HCT116 (cell line): ENCODE measurements at regions not wholly inside any gene's neighbourhood (a gene's known extent, or its start where the extent isn't known, plus 50 kb on each side); places are given as distances from the start of the nearest gene placed in this dataset.

Experiments
- ATAC-seq: fragments of 200-7000 bp; cut with Tn5 transposase; 2 replicates; pipeline ENCODE4 v1.9.1; 2020; ENCODE audit warnings: mild to moderate bottlenecking, moderate library complexity
- BruUV-seq: library from RNA; stranded (reverse); fragments of 400-500 nt; replicated peaks from 2 replicates; lab custom pipeline; 2021; lab: Mats Ljungman, UMichigan
- CTCF ChIA-PET: fragments of 300-600 bp; sonication (Branson Sonifier 250); formaldehyde crosslinking; loops from one replicate; lab custom pipeline; 2021; ENCODE audit warnings: antibody characterized with exemption; lab: Charles Lee
- POLR2A ChIA-PET: fragments of 300-600, 350-600 bp; sonication (Branson Sonifier 250); formaldehyde crosslinking; loops from one replicate; lab custom pipeline; 2021; ENCODE audit warnings: antibody characterized with exemption; lab: Charles Lee
- RAD21 ChIA-PET, 2 experiments: fragments of 300-600 bp; sonication (Branson Sonifier 250); formaldehyde crosslinking; loops; one replicate each; lab custom pipeline; 2023; ENCODE audit warnings: low total read pairs in 2 of 2; ENCODE audit not compliant: uncharacterized antibody in 2 of 2, unreplicated experiment in 2 of 2, low non-redundant PET in 1 of 2; lab: Charles Lee
- DNase-seq: peaks from one replicate; pipeline ENCODE4 v3.0.0-alpha.2; 2010; ENCODE audit warnings: low read depth, low spot score
- H2AFZ ChIP-seq: fragments of 200-600 bp; shearing (Covaris generic), sonication (generic); 2 replicates; pipeline ENCODE4 v1.6.1; 2017; ENCODE audit warnings: low read depth, mixed run types, mixed read lengths, antibody characterized with exemption, low read length; ENCODE audit not compliant: poor library complexity, severe bottlenecking
- H3K27ac ChIP-seq: 2 replicates; pipeline ENCODE4 v1.5.1; 2012; ENCODE audit warnings: low read depth, low read length
- H3K27me3 ChIP-seq: fragments of 200-600 bp; sonication (generic); 2 replicates; pipeline ENCODE4 v1.6.1; 2016; ENCODE audit warnings: mixed run types, low read length, mixed read lengths; ENCODE audit not compliant: insufficient read depth
- H3K36me3 ChIP-seq, 2 experiments: fragments of 200-500 bp in 1 of 2; fragments of 200-600 bp in 1 of 2; sonication (Bioruptor generic) in 1 of 2; sonication (generic) in 1 of 2; 2 replicates each; pipeline versions ENCODE4 v1.5.1 to v1.6.1; 2014 to 2016; ENCODE audit warnings: low read length in 2 of 2, inconsistent platforms in 1 of 2, mixed read lengths in 1 of 2, mixed run types in 1 of 2; ENCODE audit not compliant: insufficient read depth in 2 of 2, control insufficient read depth in 1 of 2
- H3K4me1 ChIP-seq, 2 experiments: fragments of 200-600 bp in 1 of 2; sonication (generic) in 1 of 2; 2 replicates each; pipeline versions ENCODE4 v1.5.1 to v1.6.1; 2012 to 2017; ENCODE audit warnings: low read length in 2 of 2, inconsistent platforms in 1 of 2, mild to moderate bottlenecking in 1 of 2, mixed read lengths in 1 of 2, mixed run types in 1 of 2, moderate library complexity in 1 of 2; ENCODE audit not compliant: insufficient read depth in 2 of 2, control insufficient read depth in 1 of 2
- H3K4me2 ChIP-seq: fragments of 200-600 bp; sonication (generic); 2 replicates; pipeline ENCODE4 v1.6.1; 2017; ENCODE audit warnings: mixed run types, low read length, mixed read lengths
- H3K4me3 ChIP-seq, 2 experiments: fragments of 200-600 bp in 1 of 2; sonication (generic) in 1 of 2; replicated peaks in 1 of 2; 2 replicates each; pipeline ENCODE4 v1.5.1; 2011 to 2016; ENCODE audit warnings: low read length in 2 of 2, control low read depth in 1 of 2, low read depth in 1 of 2, mild to moderate bottlenecking in 1 of 2, mixed read lengths in 1 of 2, mixed run types in 1 of 2
- H3K79me2 ChIP-seq: fragments of 200-600 bp; sonication (generic); 2 replicates; pipeline ENCODE4 v1.6.1; 2017; ENCODE audit warnings: mild to moderate bottlenecking, mixed run types, low read length, moderate library complexity, mixed read lengths; ENCODE audit not compliant: insufficient read depth
- H3K9ac ChIP-seq: fragments of 200-600 bp; sonication (generic); 2 replicates; pipeline ENCODE4 v1.6.1; 2016; ENCODE audit warnings: low read length, mixed read lengths
- H3K9me2 ChIP-seq: fragments of 200-600 bp; sonication (generic), shearing (Covaris generic); 2 replicates; pipeline ENCODE4 v1.6.1; 2017; ENCODE audit warnings: mixed run types, mild to moderate bottlenecking, moderate library complexity; ENCODE audit not compliant: insufficient read depth
- H3K9me3 ChIP-seq, 2 experiments: fragments of 200-500 bp in 1 of 2; fragments of 200-600 bp in 1 of 2; sonication (Bioruptor generic) in 1 of 2; sonication (generic) in 1 of 2; 2 replicates each; pipeline ENCODE4 v1.6.1; 2014 to 2017; ENCODE audit warnings: low read length in 2 of 2, mixed read lengths in 2 of 2, inconsistent platforms in 1 of 2, low read depth in 1 of 2, mild to moderate bottlenecking in 1 of 2, mixed run types in 1 of 2, moderate library complexity in 1 of 2; ENCODE audit not compliant: control insufficient read depth in 1 of 2, insufficient read depth in 1 of 2
- H4K20me1 ChIP-seq: fragments of 200-600 bp; sonication (generic), shearing (Covaris generic); 2 replicates; pipeline ENCODE4 v1.6.1; 2017; ENCODE audit warnings: mixed run types, mild to moderate bottlenecking, moderate library complexity; ENCODE audit not compliant: insufficient read depth
- CBX3 ChIP-seq: IDR thresholded peaks from 2 replicates; pipeline ENCODE4 v1.6.1; 2012; ENCODE audit warnings: low read depth
- CTCF ChIP-seq, 3 experiments: fragments of 200-600 bp in 1 of 3; sonication (generic) in 1 of 3; IDR thresholded peaks in 2 of 3; conservative IDR thresholded peaks in 1 of 3; 2 replicates each; pipeline ENCODE4 v1.5.1; 2012 to 2017; ENCODE audit warnings: low read depth in 2 of 3, low read length in 2 of 3, antibody characterized with exemption in 1 of 3, borderline replicate concordance in 1 of 3, control low read depth in 1 of 3, mild to moderate bottlenecking in 1 of 3, mixed read lengths in 1 of 3, mixed run types in 1 of 3, moderate library complexity in 1 of 3; ENCODE audit not compliant: insufficient read depth in 1 of 3
- EGR1 ChIP-seq: IDR thresholded peaks from 2 replicates; pipeline ENCODE4 v1.6.1; 2012; ENCODE audit warnings: low read depth
- EZH2 ChIP-seq: fragments of 200-600 bp; sonication (generic); IDR thresholded peaks from 2 replicates; pipeline ENCODE4 v1.6.1; 2017; ENCODE audit warnings: antibody characterized with exemption, mixed run types
- EZH2phosphoT487 ChIP-seq: fragments of 200-600 bp; IDR thresholded peaks from 2 replicates; pipeline ENCODE4 v1.6.1; 2018; ENCODE audit warnings: antibody characterized with exemption, borderline replicate concordance
- JUND ChIP-seq: IDR thresholded peaks from 2 replicates; pipeline ENCODE4 v1.6.1; 2012
- MAX ChIP-seq: IDR thresholded peaks from 2 replicates; pipeline ENCODE4 v1.6.1; 2012
- POLR2A ChIP-seq: IDR thresholded peaks from 2 replicates; pipeline ENCODE4 v1.7.0; 2011; ENCODE audit warnings: borderline replicate concordance; ENCODE audit not compliant: insufficient read depth, insufficient read length; ENCODE audit errors: extremely low read depth
- POLR2AphosphoS5 ChIP-seq: IDR thresholded peaks from 2 replicates; pipeline ENCODE4 v1.6.1; 2011; ENCODE audit warnings: mild to moderate bottlenecking, low read depth, low read length, moderate library complexity
- RAD21 ChIP-seq: IDR thresholded peaks from 2 replicates; pipeline ENCODE4 v1.6.1; 2012; ENCODE audit warnings: low read depth, mild to moderate bottlenecking
- REST ChIP-seq: IDR thresholded peaks from 2 replicates; pipeline ENCODE4 v1.6.1; 2012; ENCODE audit warnings: low read depth
- SIN3A ChIP-seq: IDR thresholded peaks from 2 replicates; pipeline ENCODE4 v1.6.1; 2012; ENCODE audit warnings: low read depth
- SP1 ChIP-seq: IDR thresholded peaks from 2 replicates; pipeline ENCODE4 v1.6.1; 2012; ENCODE audit warnings: low read depth
- SRF ChIP-seq: IDR thresholded peaks from 2 replicates; pipeline ENCODE4 v1.6.1; 2012; ENCODE audit warnings: low read depth
- YY1 ChIP-seq: IDR thresholded peaks from 2 replicates; pipeline ENCODE4 v1.6.1; 2011; ENCODE audit warnings: low read length, low read depth, moderate library complexity, mild to moderate bottlenecking; ENCODE audit not compliant: insufficient replicate concordance; ENCODE audit errors: extremely low read depth
- ZBTB33 ChIP-seq: IDR thresholded peaks from 2 replicates; pipeline ENCODE4 v1.6.1; 2011; ENCODE audit warnings: mild to moderate bottlenecking, low read length, moderate library complexity; ENCODE audit not compliant: insufficient replicate concordance; ENCODE audit errors: extremely low read depth
- ZFX ChIP-seq: fragments of 450-650 bp; IDR thresholded peaks from 2 replicates; pipeline ENCODE4 v1.6.1; 2017
- ZNF274 ChIP-seq: fragments of 200-500 bp; sonication (Bioruptor generic); IDR thresholded peaks from 2 replicates; pipeline ENCODE4 v1.6.1; 2014; ENCODE audit warnings: mild to moderate bottlenecking, low read depth, low read length, inconsistent platforms
- intact Hi-C: fragments of 100-400 bp; cut with micrococcal nuclease; formaldehyde crosslinking; loops from 2 replicates; pipeline ENCODE4 v1.10.0; 2022
- TF ChIP-seq, protein P1 (sequence below): IDR thresholded peaks from 2 replicates; pipeline ENCODE4 v1.6.1; 2012

GRCh38 chr14:36238666-36239363 lies 62.3 kb upstream of the PTCSC3 start:
- TF ChIP-seq SRF (no peak), CBX3 (no peak), RAD21 (no peak), YY1 (no peak), ZNF274 (no peak), ZBTB33 (no peak), EZH2 (no peak), SP1 (no peak), POLR2AphosphoS5 (no peak), CTCF (IDR thresholded peaks at IDR 0.05 in 2 of 3, conservative IDR thresholded peaks at IDR 0.05 in 1 of 3; ENCODE audit: borderline replicate concordance in 1 of 3, insufficient read depth in 1 of 3, low read depth in 2 of 3, low read length in 2 of 3) (no peak), JUND (no peak), SIN3A (no peak), MAX (no peak), EGR1 (no peak), POLR2A (no peak), ZFX (no peak), EZH2phosphoT487 (no peak), REST (no peak)
- TF ChIP-seq, protein P1, sequence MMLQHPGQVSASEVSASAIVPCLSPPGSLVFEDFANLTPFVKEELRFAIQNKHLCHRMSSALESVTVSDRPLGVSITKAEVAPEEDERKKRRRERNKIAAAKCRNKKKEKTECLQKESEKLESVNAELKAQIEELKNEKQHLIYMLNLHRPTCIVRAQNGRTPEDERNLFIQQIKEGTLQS, result no peak
- H3K9me2 ChIP-seq, result no peaks in the 10 kb centered on the region
- H2AFZ ChIP-seq, result no peak overlapping the region
- H3K9ac ChIP-seq, result no peak overlapping the region
- no peak for ATAC-seq
- H3K27me3 ChIP-seq, result no peaks in the 10 kb centered on the region
- intact Hi-C loops, result no loop called here
- no peaks in the 10 kb centered on the region for H4K20me1 ChIP-seq
- ChIA-PET RAD21 (no interaction called here), POLR2A (no interaction called here), CTCF (no interaction called here)
- H3K4me2 ChIP-seq, result no peak overlapping the region
- no peak for DNase-seq
- H3K4me3 ChIP-seq, result no peak overlapping the region
- no TSS peak for BruUV-seq
- no peaks in the 10 kb centered on the region for H3K79me2 ChIP-seq
- no peak overlapping the region for H3K27ac ChIP-seq
- H3K4me1 ChIP-seq, result no peaks in the 10 kb centered on the region
- H3K9me3 ChIP-seq, result no peaks in the 10 kb centered on the region
- H3K36me3 ChIP-seq, result no peaks in the 10 kb centered on the region
